BJ (cell line): ENCODE measurements at regions not wholly inside any gene's neighbourhood (a gene's known extent, or its start where the extent isn't known, plus 50 kb on each side); places are given as distances from the start of the nearest gene placed in this dataset.
"Not testable (repeated sequence)": the region's sequence is repeated elsewhere in the genome, so short reads cannot be mapped to it uniquely, and the experiment has no call there.

Source experiments
- CTCF ChIA-PET: fragments of 350-600 bp; formaldehyde crosslinking; extraction: SDS; loops from one replicate; lab custom pipeline; 2021; ENCODE audit warnings: antibody characterized with exemption, inconsistent platforms; lab: Yijun Ruan, JAX
- POLR2A ChIA-PET: fragments of 300-600 bp; sonication (Branson Sonifier 250); formaldehyde crosslinking; extraction: SDS; loops from one replicate; lab custom pipeline; 2021; ENCODE audit warnings: antibody characterized with exemption; lab: Charles Lee
- DNase-seq: peaks from one replicate; pipeline ENCODE4 v3.0.0-alpha.2; 2011; ENCODE audit warnings: low read depth
- H3K27me3 ChIP-seq: 2 replicates; pipeline ENCODE4 v1.6.0; 2011; ENCODE audit warnings: low read length; ENCODE audit not compliant: control insufficient read depth, insufficient read depth
- H3K36me3 ChIP-seq: 2 replicates; pipeline ENCODE4 v1.5.1; 2011; ENCODE audit warnings: low read length; ENCODE audit not compliant: control insufficient read depth, insufficient read depth
- H3K4me3 ChIP-seq: 2 replicates; pipeline ENCODE4 v1.5.1; 2011; ENCODE audit warnings: low read depth, mild to moderate bottlenecking, control low read depth, low read length
- CTCF ChIP-seq: IDR thresholded peaks from 2 replicates; pipeline ENCODE4 v1.5.1; 2011; ENCODE audit warnings: low read depth, mild to moderate bottlenecking, control low read depth, inconsistent platforms, low read length, moderate library complexity; ENCODE audit not compliant: insufficient read depth

GRCh38 chrX:65874110-65874509, 165.8 kb downstream of the VSIG4 start:
- no peak overlapping the region for H3K4me3 ChIP-seq
- no peaks in the 10 kb centered on the region for H3K27me3 ChIP-seq
- no peak for TF ChIP-seq CTCF
- H3K36me3 ChIP-seq, result no peaks in the 10 kb centered on the region
- CTCF ChIA-PET, result no interaction called here
- no peak for DNase-seq
- POLR2A ChIA-PET, result no interaction called here

DNA sequence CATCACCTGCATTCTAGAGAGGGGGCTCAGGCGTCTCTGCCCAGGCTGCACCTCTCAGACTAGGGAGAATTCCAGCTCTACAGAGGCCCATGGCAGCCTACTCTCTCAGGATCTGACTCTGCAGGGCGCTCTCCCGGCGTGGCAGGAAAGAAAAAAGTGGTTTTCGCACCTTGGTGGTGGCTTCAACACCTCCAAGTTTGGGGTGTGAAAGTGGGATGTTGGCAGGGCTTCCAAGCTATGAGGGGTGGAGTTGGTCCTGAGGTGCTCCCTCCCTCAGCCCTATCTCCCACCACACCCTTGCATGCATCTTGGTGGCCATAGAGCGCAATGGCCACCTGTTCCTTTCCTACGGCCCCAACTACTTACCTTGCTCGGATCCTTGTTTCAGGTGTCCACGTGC, 166.5 kb downstream of the VSIG4 start:
- CTCF ChIA-PET, result no interaction called here
- no peak for TF ChIP-seq CTCF
- POLR2A ChIA-PET, result no interaction called here
- DNase-seq, result no peak
- Histone ChIP-seq H3K36me3 (no peaks in the 10 kb centered on the region), H3K27me3 (no peaks in the 10 kb centered on the region), H3K4me3 (no peak overlapping the region)

DNA sequence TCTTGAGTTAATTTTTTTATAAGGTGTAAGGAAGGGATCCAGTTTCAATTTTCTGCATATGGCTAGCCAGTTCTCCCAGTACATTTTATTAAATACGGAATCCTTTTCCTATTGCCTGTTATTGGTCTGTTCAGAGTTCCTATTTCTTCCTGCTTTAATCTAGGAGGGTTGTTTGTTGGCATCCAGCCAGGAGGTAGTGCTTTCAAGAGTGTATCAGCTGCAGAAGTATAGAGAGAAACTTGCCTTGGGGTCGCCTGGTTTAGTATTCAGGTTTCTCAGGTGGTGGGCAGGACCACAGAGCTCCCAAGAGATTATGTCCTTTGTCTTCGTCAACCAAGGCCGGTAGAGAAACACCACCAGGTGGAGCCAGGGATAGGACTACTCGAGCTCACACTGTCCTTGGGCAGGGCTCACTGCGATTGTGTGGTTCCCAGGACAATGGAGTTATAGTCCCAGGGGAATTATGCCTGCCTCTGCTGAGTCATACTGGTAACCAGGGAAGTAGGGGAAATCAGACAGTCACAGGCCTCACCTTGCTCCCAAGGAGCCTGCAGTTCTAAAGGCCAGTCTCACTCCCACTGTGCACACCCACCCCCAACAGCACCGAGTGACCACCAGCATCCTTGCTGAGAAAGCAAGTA, 168.1 kb downstream of the VSIG4 start:
- no peak overlapping the region for H3K4me3 ChIP-seq
- ChIA-PET POLR2A (no interaction called here), CTCF (no interaction called here)
- no peaks in the 10 kb centered on the region for H3K36me3 ChIP-seq
- no peak for TF ChIP-seq CTCF
- no peak for DNase-seq
- no peaks in the 10 kb centered on the region for H3K27me3 ChIP-seq

- H3K27me3 ChIP-seq, H3K36me3 ChIP-seq, POLR2A ChIA-PET, DNase-seq, CTCF ChIA-PET, H3K4me3 ChIP-seq: not testable (repeated sequence)
These were observed 169.3 kb downstream of the VSIG4 start for GRCh38 chrX:65870544-65870943.

- ChIA-PET CTCF (no interaction called here), POLR2A (no interaction called here)
- no peaks in the 10 kb centered on the region for H3K27me3 ChIP-seq
- no peak for DNase-seq
- no peaks in the 10 kb centered on the region for H3K36me3 ChIP-seq
- no peak overlapping the region for H3K4me3 ChIP-seq
- no peak for TF ChIP-seq CTCF
These were observed 173.1 kb downstream of the VSIG4 start for GRCh38 chrX:65866773-65867172.

GRCh38 chrX:65866146-65866545, 173.7 kb downstream of the VSIG4 start:
- Histone ChIP-seq H3K36me3 (no peaks in the 10 kb centered on the region), H3K4me3 (no peak overlapping the region), H3K27me3 (no peaks in the 10 kb centered on the region)
- DNase-seq, result no peak
- no peak for TF ChIP-seq CTCF
- ChIA-PET POLR2A (no interaction called here), CTCF (no interaction called here)
